ENCODE measurements at regions not wholly inside any gene's neighbourhood (a gene's known extent, or its start where the extent isn't known, plus 50 kb on each side); places are given as distances from the start of the nearest gene placed in this dataset.

DNA sequence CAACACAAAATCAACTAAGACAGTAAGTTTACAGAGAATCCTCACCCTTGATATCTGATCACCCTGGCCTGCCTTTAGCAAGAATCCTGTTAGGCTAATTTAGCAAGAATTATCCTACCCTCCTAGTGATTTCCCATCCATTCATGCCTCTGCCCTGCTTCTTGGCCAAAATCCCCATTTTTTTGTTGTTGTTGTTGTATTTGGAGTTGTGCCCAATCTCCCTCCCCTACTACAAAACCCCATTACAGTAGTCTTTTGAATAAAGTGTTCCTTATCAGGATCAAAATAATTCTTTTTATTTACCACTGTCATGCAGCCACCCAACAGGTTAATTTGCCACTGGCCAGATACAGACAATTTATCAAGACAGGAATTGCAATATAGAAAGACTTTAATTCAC is 58.5 kb upstream of the CLINT1 start:
- Histone ChIP-seq H2AFZ (ENCODE audit: low read length) (no peak overlapping the region), H4K20me1 (ENCODE audit: control insufficient read depth, extremely low read depth, insufficient read depth, low read length) (no peaks in the 10 kb centered on the region), H3K36me3 (ENCODE audit: control insufficient read depth, insufficient read depth, low read length) (no peaks in the 10 kb centered on the region), H3K4me1 (ENCODE audit: control insufficient read depth, extremely low read depth, insufficient read depth, low read length) (no peaks in the 10 kb centered on the region), H3K9me3 (ENCODE audit: control insufficient read depth, insufficient read depth, low read depth, low read length) (no peaks in the 10 kb centered on the region), H3K27me3 (ENCODE audit: control insufficient read depth, insufficient read depth, low read length) (no peaks in the 10 kb centered on the region), H3K79me2 (ENCODE audit: control insufficient read depth, insufficient read depth, low read length) (no peaks in the 10 kb centered on the region), H3K4me2 (ENCODE audit: extremely low read depth, insufficient read depth, low read length) (no peak overlapping the region), H3K9ac (ENCODE audit: insufficient read depth, low read length) (no peak overlapping the region), H3K27ac (ENCODE audit: insufficient read depth, low read length) (no peak overlapping the region), H3K4me3 (replicated peaks in 1 of 4; ENCODE audit: control extremely low read depth in 1 of 4, insufficient read depth in 1 of 4, low read depth in 3 of 4, low read length in 4 of 4) (no peak overlapping the region)
- peak in 1 of 2 donors; percentile 13 for DNase-seq (ENCODE audit: low read depth in 2 of 2)
- no peak for TF ChIP-seq EZH2 (IDR thresholded peaks at IDR 0.05; ENCODE audit: low read length, missing control alignments)
- TF ChIP-seq, protein P1, sequence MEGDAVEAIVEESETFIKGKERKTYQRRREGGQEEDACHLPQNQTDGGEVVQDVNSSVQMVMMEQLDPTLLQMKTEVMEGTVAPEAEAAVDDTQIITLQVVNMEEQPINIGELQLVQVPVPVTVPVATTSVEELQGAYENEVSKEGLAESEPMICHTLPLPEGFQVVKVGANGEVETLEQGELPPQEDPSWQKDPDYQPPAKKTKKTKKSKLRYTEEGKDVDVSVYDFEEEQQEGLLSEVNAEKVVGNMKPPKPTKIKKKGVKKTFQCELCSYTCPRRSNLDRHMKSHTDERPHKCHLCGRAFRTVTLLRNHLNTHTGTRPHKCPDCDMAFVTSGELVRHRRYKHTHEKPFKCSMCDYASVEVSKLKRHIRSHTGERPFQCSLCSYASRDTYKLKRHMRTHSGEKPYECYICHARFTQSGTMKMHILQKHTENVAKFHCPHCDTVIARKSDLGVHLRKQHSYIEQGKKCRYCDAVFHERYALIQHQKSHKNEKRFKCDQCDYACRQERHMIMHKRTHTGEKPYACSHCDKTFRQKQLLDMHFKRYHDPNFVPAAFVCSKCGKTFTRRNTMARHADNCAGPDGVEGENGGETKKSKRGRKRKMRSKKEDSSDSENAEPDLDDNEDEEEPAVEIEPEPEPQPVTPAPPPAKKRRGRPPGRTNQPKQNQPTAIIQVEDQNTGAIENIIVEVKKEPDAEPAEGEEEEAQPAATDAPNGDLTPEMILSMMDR (conservative IDR thresholded peaks at IDR 0.05 in 1 of 2, IDR thresholded peaks at IDR 0.05 in 1 of 2; ENCODE audit: low read depth in 1 of 2, low read length in 2 of 2): no peak

DNA sequence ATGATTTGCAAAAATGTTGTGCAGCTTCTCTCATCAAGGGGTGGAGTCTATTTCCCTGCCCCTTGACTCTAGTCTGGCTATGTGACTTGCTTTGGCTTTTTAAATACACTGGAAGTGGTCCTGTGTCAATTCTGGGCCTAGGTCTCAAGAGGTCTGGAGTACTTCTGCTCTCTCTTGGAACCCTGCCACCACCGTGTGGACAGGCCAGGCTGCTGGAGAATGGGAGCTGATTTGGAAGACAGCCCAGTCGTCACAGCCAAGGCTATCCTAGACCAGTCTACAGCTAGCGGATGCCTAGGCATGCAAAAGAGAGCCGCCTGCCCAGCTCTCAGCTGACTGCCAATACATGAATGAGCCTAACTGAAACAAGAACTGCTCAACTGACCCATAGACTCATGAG is 56.7 kb upstream of the CLINT1 start:
- no peak overlapping the region for H2AFZ ChIP-seq (ENCODE audit: low read length)
- H3K36me3 ChIP-seq (ENCODE audit: control insufficient read depth, insufficient read depth, low read length): no peaks in the 10 kb centered on the region
- H3K27me3 ChIP-seq (ENCODE audit: control insufficient read depth, insufficient read depth, low read length): no peaks in the 10 kb centered on the region
- no peaks in the 10 kb centered on the region for H3K9me3 ChIP-seq (ENCODE audit: control insufficient read depth, insufficient read depth, low read depth, low read length)
- H3K4me3 ChIP-seq (replicated peaks in 1 of 4; ENCODE audit: control extremely low read depth in 1 of 4, insufficient read depth in 1 of 4, low read depth in 3 of 4, low read length in 4 of 4): no peak overlapping the region
- TF ChIP-seq, protein P1 (conservative IDR thresholded peaks at IDR 0.05 in 1 of 2, IDR thresholded peaks at IDR 0.05 in 1 of 2; ENCODE audit: low read depth in 1 of 2, low read length in 2 of 2): no peak
- TF ChIP-seq EZH2 (IDR thresholded peaks at IDR 0.05; ENCODE audit: low read length, missing control alignments): no peak
- no peaks in the 10 kb centered on the region for H3K4me1 ChIP-seq (ENCODE audit: control insufficient read depth, extremely low read depth, insufficient read depth, low read length)
- no peaks in the 10 kb centered on the region for H3K79me2 ChIP-seq (ENCODE audit: control insufficient read depth, insufficient read depth, low read length)
- no peaks in the 10 kb centered on the region for H4K20me1 ChIP-seq (ENCODE audit: control insufficient read depth, extremely low read depth, insufficient read depth, low read length)
- no peak overlapping the region for H3K4me2 ChIP-seq (ENCODE audit: extremely low read depth, insufficient read depth, low read length)
- DNase-seq (ENCODE audit: low read depth in 2 of 2): peak; percentile 37 to 65
- no peak overlapping the region for H3K9ac ChIP-seq (ENCODE audit: insufficient read depth, low read length)
- no peak overlapping the region for H3K27ac ChIP-seq (ENCODE audit: insufficient read depth, low read length)

DNA sequence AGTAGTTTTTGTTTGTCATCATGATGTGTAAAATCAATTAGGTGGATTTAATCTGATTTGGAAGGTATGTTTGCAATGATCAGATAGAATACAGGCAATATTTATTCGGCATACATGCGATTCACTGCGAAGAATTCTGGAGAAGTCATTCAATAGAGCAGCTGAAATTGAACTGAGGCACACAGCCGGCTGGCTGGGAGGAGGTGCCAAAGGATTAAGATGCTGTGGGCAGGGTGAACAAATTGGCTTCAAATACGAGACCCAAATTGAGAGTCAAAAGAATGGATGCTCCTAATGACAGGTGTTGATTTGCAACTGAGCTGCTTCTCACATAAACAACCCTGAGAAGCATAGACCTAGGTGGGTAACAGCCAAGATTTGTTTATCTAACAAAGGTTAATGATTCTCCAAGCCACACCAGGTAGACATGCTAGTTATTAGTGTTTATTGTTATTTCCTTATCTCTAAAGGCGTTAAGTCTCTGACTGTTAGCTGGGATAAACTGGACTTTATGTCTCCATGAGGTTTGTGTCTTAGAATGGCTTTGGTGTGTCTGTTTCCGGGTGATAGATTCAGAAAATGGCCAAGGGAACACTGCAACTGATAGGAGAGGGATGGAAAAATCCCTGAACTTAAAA is 55.3 kb upstream of the CLINT1 start:
- Histone ChIP-seq H3K27me3 (ENCODE audit: control insufficient read depth, insufficient read depth, low read length) (no peaks in the 10 kb centered on the region), H2AFZ (ENCODE audit: low read length) (no peak overlapping the region), H3K36me3 (ENCODE audit: control insufficient read depth, insufficient read depth, low read length) (no peaks in the 10 kb centered on the region), H3K9ac (ENCODE audit: insufficient read depth, low read length) (no peak overlapping the region), H3K79me2 (ENCODE audit: control insufficient read depth, insufficient read depth, low read length) (no peaks in the 10 kb centered on the region), H3K4me3 (replicated peaks in 1 of 4; ENCODE audit: control extremely low read depth in 1 of 4, insufficient read depth in 1 of 4, low read depth in 3 of 4, low read length in 4 of 4) (no peak overlapping the region), H4K20me1 (ENCODE audit: control insufficient read depth, extremely low read depth, insufficient read depth, low read length) (no peaks in the 10 kb centered on the region), H3K9me3 (ENCODE audit: control insufficient read depth, insufficient read depth, low read depth, low read length) (no peaks in the 10 kb centered on the region), H3K4me2 (ENCODE audit: extremely low read depth, insufficient read depth, low read length) (no peak overlapping the region), H3K4me1 (ENCODE audit: control insufficient read depth, extremely low read depth, insufficient read depth, low read length) (no peaks in the 10 kb centered on the region), H3K27ac (ENCODE audit: insufficient read depth, low read length) (no peak overlapping the region)
- DNase-seq (ENCODE audit: low read depth in 2 of 2): no peak
- TF ChIP-seq, protein P1 (conservative IDR thresholded peaks at IDR 0.05 in 1 of 2, IDR thresholded peaks at IDR 0.05 in 1 of 2; ENCODE audit: low read depth in 1 of 2, low read length in 2 of 2): no peak
- TF ChIP-seq EZH2 (IDR thresholded peaks at IDR 0.05; ENCODE audit: low read length, missing control alignments): no peak
